ENCODE measurements at regions not wholly inside any gene's neighbourhood (a gene's known extent, or its start where the extent isn't known, plus 50 kb on each side); places are given as distances from the start of the nearest gene placed in this dataset.

DNA sequence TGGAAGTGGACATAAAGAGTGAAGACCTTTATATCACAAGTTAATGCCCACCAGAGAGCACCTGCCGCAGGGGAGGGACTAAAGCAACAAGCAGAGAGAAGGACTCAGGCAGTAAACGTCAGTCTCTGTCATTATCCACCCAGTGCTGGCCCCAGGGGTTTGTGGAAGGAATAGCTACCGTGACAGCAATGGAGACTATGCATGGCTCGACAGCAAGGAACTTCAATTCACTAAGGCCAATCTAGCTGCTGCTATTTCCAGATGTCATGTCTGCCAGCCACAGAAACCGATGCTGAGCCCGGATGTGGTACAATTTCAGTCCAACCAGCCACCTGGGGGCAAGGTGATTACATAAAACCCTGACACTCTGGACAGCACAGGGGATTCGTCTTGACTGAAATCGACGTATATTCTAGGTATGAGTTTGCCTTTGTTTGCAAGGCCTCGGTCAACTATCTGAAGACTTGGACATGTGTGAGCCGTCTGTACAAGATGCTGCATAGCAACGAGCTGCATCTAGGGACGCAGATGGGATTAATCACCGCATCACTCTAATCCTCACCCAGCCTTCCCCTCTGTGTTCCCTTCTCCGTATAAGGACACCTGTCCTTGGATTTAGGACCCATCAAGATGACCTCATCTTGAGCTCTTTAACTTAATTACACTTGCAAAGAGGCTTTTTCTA lies 154.1 kb upstream of the SH3BP4 start:
- in situ Hi-C loops (cut with MboI) (no loop called here), intact Hi-C loops (cut with micrococcal nuclease; ENCODE audit: unreplicated experiment) (no loop called here)
- RAD21 ChIA-PET (ENCODE audit: unreplicated experiment): no interaction called here
- CTCF ChIA-PET: no interaction called here
- Histone ChIP-seq H3K27ac (ENCODE audit: control insufficient read depth, insufficient read depth) (no peak overlapping the region), H3K9me3 (replicated peaks; ENCODE audit: control insufficient read depth, insufficient read depth, low read length) (no peaks in the 10 kb centered on the region), H3K27me3 (replicated peaks in 1 of 2; ENCODE audit: control insufficient read depth in 2 of 2, insufficient read depth in 2 of 2, low read length in 1 of 2) (no peaks in the 10 kb centered on the region; a peak in 2 of 4 replicates), H3K9ac (ENCODE audit: control insufficient read depth, insufficient read depth, low read length) (no peak overlapping the region), H3K4me3 (no peak overlapping the region), H3K4me2 (ENCODE audit: control insufficient read depth, insufficient read depth) (no peak overlapping the region), H3K79me2 (ENCODE audit: control insufficient read depth, insufficient read depth, low read length) (no peaks in the 10 kb centered on the region), H3K4me1 (ENCODE audit: control insufficient read depth, insufficient read depth, low read length) (no peaks in the 10 kb centered on the region), H2AFZ (ENCODE audit: control insufficient read depth, low read depth, low read length) (no peak overlapping the region), H4K20me1 (ENCODE audit: control insufficient read depth, insufficient read depth) (no peaks in the 10 kb centered on the region), H3K36me3 (ENCODE audit: control insufficient read depth in 2 of 2, insufficient read depth in 2 of 2, low read length in 1 of 2) (no peaks in the 10 kb centered on the region)
- POLR2A ChIA-PET: no interaction called here
- DNase-seq (ENCODE audit: low read depth, low spot score): no peak
- BruUV-seq (replicated peaks): no TSS peak
- no peak for ATAC-seq
- SMC1A ChIA-PET (ENCODE audit: uncharacterized antibody, unreplicated experiment): no interaction called here
- WGBS (ENCODE audit: insufficient coverage, insufficient replicate concordance, low lambda C conversion rate, missing lambda C conversion rate): 39% methylated on average over 15 of the region's 15 CpGs
- TF ChIP-seq CEBPB (IDR thresholded peaks at IDR 0.05; ENCODE audit: borderline replicate concordance in 1 of 2, low read depth in 2 of 2, low read length in 2 of 2) (no peak), POU2F2 (IDR thresholded peaks at IDR 0.05; ENCODE audit: borderline replicate concordance, low read depth, low read length) (no peak), YBX1 (IDR thresholded peaks at IDR 0.05) (no peak), KAT2A (conservative IDR thresholded peaks at IDR 0.05; ENCODE audit: control insufficient read depth, low read depth, low read length) (no peak)
- TF ChIP-seq, protein P1, sequence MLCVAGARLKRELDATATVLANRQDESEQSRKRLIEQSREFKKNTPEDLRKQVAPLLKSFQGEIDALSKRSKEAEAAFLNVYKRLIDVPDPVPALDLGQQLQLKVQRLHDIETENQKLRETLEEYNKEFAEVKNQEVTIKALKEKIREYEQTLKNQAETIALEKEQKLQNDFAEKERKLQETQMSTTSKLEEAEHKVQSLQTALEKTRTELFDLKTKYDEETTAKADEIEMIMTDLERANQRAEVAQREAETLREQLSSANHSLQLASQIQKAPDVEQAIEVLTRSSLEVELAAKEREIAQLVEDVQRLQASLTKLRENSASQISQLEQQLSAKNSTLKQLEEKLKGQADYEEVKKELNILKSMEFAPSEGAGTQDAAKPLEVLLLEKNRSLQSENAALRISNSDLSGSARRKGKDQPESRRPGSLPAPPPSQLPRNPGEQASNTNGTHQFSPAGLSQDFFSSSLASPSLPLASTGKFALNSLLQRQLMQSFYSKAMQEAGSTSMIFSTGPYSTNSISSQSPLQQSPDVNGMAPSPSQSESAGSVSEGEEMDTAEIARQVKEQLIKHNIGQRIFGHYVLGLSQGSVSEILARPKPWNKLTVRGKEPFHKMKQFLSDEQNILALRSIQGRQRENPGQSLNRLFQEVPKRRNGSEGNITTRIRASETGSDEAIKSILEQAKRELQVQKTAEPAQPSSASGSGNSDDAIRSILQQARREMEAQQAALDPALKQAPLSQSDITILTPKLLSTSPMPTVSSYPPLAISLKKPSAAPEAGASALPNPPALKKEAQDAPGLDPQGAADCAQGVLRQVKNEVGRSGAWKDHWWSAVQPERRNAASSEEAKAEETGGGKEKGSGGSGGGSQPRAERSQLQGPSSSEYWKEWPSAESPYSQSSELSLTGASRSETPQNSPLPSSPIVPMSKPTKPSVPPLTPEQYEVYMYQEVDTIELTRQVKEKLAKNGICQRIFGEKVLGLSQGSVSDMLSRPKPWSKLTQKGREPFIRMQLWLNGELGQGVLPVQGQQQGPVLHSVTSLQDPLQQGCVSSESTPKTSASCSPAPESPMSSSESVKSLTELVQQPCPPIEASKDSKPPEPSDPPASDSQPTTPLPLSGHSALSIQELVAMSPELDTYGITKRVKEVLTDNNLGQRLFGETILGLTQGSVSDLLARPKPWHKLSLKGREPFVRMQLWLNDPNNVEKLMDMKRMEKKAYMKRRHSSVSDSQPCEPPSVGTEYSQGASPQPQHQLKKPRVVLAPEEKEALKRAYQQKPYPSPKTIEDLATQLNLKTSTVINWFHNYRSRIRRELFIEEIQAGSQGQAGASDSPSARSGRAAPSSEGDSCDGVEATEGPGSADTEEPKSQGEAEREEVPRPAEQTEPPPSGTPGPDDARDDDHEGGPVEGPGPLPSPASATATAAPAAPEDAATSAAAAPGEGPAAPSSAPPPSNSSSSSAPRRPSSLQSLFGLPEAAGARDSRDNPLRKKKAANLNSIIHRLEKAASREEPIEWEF (IDR thresholded peaks at IDR 0.05; ENCODE audit: insufficient replicate concordance, low read depth, low read length): no peak
- no peak for FAIRE-seq
